ENCODE measurements at regions not wholly inside any gene's neighbourhood (a gene's known extent, or its start where the extent isn't known, plus 50 kb on each side); places are given as distances from the start of the nearest gene placed in this dataset.

GRCh38 chr11:43261775-43262174, 50.0 kb upstream of the API5 start:
- TF ChIP-seq EZH2 (IDR thresholded peaks at IDR 0.05; ENCODE audit: borderline replicate concordance, low read depth, low read length, severe bottlenecking) (no peak), CTCF (IDR thresholded peaks at IDR 0.05; ENCODE audit: borderline replicate concordance, extremely low read depth, low read length, poor library complexity, severe bottlenecking) (no peak)

Measured in DND-41 (cell line).